GM18502 (cell line): ENCODE measurements at regions not wholly inside any gene's neighbourhood (a gene's known extent, or its start where the extent isn't known, plus 50 kb on each side); places are given as distances from the start of the nearest gene placed in this dataset.

ENCODE experiments used
- ATAC-seq: cut with Tn5 transposase; IDR thresholded peaks from one replicate; pipeline ENCODE4 v1.9.1; 2021; ENCODE audit warnings: mild to moderate bottlenecking; ENCODE audit not compliant: unreplicated experiment, poor library complexity

DNA sequence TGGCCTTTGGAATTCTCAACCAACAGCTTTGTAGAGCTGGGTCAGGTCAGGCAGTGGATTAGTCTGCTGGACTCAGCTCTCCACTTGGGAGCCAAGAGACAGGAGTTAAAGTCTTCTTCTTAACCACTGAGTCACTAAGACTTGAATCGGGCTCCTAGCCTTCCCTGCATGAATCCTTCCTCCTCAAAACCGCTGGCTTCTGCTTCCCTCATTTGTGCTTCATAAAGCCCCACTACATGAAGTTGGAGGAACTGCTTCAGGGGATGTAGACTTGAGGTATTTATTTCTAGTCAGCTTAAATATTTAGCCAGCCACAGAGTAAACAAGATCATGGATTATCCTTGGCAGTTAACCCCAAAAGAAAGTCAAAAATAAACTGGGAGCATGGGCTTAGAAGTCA is 536.3 kb upstream of the TNP1 start:
- ATAC-seq: no peak

DNA sequence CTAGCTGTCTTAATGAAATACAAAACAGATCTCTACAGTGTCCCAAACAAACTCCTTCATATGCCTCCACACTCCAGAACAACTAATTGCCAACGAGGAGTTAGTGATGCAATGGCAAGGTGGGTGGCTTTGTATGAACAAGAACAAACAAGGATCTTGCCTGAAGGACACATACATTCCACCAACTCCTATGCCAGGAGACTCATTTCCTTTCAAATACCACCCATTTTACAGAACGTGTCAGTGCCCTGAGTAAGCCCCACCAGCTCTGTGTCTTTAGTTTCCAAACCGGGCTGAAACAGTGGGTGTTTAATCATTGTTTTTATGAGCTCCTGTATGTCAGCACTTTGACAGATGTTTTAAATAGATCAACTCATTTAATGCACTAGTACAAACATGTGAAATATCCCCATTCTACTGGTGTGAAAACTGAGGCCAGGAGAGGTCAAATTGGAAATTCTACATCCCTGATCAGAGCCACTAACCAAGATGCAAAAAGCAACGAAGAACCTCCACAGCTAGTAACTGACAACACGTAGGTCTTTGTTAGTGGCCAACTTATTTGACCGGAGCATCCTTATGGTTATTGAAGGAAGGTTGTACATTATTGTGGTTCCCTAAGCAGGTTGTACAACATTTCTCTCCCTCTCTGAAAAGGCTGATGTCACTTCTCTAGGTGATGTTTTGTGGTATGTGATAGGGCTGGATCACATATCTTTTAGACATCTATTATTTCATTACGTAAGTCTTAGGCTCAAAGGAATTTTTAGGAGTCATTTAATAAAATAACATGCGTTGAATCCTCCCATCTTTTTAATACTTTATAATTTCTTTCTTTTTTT is 534.9 kb upstream of the TNP1 start:
- ATAC-seq: no peak

DNA sequence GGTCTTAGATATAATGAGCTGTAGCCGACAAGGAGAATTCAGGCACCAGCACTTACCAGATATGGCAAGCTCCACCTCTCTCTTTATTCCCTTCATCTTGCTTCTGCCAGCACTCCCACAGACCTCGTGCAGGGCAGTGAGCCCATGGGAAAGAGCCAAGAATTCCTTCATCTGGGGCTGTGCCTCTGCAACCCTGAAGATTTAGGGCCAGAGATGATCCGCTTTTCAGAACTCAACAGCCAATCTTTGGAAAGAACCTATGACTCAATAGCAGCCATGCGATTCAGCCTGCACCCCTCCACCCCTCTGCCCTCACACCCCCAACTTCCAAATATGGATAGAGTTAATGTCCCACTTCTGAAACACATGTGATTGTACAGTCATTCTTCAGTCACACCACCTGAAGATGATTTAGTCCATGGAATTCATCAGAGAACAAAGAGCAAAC is 533.7 kb upstream of the TNP1 start:
- ATAC-seq: no peak

DNA sequence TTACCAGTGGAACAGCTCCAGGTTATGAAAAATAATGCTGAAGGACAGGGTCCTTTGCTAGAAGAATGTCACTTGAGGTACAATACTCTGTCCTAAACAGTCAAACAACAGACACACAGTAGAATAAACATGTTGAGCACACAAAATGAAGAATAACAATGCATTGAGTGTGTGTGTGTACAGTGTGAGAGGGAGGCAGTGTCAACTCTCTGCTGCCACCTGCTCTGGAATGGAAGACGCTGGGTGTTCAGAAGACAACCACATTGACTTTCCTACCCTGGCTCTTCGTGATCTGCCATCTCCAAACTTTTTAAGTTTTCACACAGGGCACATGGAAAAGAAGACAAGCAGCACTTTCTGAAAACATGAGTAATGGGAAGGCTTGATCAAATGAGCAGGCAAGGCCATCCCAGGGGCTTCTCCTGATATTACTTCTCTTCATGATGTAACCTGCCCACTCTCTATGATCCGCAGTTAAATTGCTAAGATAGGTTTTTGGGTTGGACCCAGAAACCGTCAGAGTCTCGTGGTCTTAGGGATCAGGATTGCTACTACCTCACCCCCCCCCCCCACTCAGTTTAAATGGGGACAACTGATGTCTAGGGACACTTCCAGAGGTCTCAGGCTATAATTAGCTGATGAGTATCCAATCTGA is 533.2 kb upstream of the TNP1 start:
- no peak for ATAC-seq

DNA sequence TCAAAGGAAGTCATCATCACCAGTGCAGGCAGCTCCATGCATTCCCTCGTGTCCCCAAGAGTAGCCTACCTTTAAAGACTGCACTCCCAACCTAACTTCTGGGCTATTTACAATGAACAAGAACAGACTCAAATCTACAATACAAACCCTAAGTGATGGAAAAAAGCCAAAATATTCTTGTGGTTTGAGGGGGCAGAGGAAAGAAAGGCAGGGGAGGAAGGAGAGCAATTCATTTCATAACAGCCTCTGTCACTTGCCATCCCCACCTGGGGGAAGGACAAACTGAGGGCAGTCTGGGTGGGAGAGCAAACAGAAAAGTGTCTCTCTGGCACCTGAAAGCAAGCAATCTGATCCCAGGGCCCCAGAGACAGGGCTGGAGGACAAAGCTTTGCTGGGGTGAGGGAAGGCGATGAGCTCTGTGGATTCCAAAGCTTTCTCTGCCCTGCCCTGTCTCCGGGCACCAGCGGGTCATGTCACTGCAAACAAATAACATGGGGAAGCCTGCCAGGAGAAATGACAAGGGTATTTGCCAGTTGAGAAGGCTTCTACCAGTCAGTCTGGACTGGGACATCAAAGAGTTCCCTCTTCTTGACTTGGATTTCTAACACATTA is 528.0 kb upstream of the TNP1 start:
- no peak for ATAC-seq

DNA sequence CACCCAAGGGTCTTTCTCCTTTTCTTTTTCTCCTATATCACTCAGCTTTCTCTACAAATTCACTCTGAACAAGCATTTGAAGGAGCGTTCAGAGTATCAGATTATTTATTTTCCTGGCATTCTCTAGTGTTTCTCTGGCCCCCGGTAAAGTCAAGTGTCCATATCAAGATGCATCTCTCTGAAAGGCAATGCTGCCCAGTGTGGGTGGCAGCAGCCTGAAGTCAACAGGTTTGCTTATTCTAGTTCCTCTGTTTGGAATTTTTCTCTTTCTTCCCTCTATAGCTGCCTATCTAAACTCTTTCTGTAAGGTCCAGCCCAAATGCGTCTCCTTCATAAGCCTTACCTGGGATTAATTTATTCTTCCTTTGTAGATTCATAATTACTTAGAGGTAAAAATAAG is 526.2 kb upstream of the TNP1 start:
- ATAC-seq: no peak

DNA sequence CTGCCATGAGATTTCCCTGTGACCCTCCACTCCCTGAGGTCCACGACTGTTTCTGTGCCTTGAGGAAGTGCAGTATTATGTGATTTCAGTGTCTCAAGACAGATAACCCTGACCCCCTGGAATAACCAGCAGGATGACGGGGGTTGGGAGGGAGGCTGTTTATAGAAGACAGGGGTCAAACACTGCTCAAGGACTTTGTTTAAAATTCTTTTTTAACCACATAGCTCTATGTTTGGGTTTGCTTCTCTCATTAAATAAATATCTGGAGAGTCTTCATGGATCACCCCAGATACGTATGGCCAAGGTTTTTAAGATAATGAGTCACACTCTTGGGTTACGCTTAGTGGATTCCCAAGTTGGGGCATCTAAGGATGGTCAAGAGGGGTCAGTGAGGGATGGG is 523.8 kb upstream of the TNP1 start:
- no peak for ATAC-seq

DNA sequence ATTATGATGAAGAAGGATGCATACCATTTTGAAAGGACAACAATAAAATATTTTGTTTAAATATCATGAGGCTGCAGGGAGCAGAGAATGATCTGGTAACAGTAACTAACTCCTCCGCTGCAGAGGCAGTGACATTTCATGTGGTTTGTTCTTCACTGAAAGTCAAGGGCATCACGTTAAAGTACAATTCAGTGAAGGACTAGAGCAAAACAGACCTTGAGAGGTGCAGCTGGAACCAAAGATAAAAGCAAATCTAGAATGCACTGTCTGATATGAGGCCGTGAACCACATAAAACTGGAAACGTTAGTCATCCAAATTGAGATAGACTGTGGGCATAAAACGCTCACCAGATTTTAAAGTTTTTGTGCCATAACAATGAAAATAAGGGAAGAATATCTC is 522.9 kb upstream of the TNP1 start:
- ATAC-seq: no peak

DNA sequence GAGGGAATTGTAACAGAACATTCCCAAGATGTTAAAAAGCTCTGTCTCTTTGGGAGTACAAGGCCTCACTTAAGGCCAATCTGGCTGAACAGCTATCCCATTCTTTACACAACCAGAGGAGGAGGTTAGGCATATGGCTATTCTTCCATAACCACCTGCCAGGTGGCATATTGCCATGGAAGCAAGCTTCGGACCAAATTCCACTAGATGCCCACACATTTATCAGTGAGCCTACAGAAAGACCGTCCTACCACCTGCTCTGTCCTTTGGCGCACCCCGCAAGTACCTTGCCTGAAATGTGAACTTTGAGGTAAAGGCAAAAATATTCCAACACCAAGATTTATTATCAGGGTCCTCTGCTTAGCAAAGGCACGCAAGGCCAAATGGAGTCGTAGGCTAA is 519.9 kb upstream of the TNP1 start:
- no peak for ATAC-seq

DNA sequence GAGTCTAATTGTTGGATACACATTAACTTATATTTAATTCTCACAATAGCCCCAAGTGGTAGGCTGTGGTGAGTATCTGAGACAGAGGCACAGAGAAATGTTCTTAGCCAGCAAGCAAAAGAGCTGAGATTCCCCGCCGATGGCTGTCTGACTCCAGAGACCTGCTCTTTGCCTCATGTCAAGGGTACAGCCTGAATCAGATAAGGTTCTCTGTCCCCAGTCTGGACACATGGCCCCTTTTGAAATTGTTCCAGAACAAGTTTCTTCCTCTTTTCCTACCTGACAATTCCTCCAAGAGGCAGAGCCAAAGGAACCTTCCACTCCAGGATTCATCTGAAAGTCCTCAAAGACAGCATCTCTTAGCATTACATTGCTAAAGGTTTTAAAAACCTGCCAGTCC is 512.9 kb upstream of the TNP1 start:
- no peak for ATAC-seq

DNA sequence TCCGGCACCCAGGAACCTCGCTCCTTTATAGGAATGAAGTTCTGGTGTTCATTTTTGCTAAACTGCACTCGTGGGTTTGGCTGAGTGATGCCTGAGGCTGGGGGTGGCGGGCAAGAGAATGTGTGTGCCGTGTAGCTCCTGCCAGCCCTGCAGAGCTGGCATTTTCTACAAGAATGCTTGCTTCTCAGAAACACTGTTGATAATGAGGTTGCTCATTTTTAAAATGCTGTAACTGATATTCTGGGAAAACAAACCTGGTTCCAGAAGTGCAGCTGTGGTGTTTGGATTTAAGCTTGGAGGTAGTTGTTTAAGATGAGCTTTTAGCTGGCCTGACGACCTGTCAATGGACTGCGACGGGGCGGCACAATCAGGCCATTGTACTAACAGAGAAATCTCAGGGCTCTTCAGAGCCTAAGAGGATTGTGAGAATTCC is 511.9 kb upstream of the TNP1 start:
- no peak for ATAC-seq

DNA sequence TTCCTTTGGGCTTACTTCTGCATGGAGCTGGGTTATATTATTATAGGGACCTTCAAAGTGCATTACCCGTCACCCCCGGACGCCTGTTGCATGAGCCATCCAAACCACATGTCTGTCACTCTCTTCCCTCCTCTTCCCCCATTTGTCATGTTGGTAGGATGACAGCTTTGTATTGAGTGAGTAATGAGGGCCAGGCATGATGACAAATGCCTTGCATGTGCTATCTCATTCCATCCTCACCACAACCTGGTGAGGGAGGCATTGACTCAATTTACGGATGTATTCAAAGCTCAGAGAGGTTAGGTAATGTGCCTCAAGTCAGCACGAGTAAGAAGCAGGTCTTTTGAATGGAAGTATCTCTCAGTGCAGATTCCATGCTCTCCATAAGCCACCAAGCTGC is 510.5 kb upstream of the TNP1 start:
- no peak for ATAC-seq

DNA sequence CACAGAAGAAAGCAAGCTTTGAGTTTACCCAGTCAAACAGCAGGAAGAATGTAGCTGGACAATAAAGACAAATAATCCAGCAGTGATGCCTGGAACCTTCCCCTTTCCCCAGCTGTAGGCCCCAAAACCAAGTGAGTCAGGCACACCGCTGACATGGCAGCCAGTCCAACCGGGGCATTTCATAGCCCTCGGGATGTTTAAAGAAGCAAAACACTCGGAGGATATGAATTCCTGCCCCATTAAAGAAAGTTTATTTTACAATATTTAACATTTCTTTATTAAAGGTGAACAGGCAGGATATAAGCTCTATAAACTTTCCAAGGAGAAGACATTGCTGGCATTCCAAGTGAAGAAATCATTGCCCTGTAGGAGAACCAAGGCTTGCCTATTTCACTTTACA is 507.6 kb upstream of the TNP1 start:
- no peak for ATAC-seq

DNA sequence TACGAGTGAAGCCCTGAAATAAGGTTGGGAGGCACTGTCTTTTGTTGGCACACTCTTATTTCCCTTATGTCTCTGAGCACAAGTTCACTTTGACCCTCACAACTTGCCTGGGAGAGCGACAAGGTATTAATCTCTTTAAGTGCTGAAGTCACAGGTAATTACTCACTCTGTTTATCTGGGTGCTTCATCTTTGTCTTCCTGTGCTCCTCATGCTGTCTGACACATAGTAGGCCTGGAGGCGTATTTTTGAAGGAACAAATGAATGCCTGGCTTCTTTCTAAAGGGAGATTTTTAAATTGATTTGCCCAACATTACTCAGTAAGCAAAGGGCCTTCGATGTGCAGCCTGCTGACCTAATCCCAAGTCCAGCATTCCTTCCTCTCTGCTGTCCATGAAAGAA is 507.1 kb upstream of the TNP1 start:
- ATAC-seq: no peak

DNA sequence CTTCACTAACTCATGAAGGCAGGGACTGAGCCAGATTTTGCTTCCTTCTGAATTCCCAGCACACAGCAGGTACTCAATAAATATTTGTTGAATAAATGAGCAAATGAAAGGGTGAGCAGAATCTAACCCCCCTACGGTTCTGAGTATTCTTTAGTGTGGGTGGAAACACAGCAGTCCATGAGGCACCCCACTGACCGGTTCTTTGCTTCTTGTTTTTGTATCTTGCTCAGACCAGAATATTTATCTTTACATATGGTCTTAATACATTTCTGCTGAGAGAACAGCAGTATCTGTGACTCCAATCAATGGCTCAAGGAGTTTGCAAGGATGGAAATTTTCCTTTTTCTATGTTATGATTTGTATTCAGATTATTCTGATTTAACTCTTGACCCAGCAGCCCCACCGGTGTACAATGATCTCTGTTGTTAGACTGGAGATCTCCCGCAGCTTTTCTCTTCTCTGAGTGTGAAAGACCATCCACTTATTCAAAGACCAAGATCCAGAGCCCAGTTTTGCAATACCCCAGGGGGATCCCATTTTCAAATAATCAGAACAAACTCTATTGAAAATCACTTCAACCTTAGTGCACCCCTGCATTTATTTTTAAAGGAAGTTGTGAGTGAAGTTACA is 506.5 kb upstream of the TNP1 start:
- no peak for ATAC-seq

DNA sequence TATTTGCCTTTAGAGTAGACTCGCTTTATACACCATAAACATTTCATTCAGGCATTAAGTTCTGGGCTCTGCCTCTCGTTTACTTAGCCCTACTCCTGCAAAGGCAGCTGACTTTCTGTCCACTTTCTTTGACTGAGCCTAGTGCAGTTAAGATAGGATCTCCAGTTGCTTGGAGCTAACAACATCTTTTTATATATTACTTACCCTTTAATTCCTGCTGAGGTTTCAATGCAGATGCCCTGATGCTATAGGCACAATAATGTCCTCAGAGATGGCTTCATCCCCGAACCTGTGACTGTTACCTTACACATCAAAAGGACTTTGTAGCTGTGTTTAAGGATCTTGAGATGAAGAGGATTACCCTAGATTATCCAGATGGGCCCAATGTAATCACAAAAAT is 505.8 kb upstream of the TNP1 start:
- no peak for ATAC-seq

DNA sequence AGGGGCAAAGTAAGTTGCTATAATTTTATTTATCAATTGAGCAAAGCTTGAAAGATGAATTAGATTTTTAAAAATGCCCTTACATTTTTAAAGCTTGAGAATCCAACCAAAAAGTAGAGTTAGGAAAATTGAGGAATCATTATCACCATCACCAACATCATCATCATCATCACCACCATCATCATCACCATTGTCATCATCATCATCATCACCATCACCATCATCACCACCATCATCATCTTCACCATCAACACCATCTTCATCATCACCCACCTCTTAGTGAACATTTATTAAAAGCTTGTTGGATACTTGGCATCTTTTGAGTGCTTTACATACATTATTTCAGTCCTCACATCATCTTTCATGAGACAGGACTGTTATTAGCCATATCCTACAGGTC is 504.4 kb upstream of the TNP1 start:
- no peak for ATAC-seq

DNA sequence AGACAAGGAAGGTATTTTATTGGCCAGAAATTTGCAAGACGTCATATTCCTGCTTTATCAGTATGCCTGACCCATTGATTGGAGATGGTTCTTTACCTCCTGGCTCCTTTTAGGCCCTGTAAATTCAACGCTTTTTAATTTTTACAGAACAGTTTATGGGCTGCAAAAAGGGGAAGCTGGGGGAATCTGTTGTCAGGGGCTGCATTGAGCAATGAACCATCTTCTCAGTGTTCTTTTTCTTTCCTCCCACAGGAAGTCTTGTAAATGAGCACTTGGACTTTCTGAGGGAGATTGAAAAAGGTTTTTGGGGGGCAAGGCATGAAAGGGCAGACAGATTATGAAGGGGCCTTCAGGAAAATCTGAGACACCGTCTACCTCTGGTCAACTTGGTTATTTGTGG is 503.6 kb upstream of the TNP1 start:
- no peak for ATAC-seq

DNA sequence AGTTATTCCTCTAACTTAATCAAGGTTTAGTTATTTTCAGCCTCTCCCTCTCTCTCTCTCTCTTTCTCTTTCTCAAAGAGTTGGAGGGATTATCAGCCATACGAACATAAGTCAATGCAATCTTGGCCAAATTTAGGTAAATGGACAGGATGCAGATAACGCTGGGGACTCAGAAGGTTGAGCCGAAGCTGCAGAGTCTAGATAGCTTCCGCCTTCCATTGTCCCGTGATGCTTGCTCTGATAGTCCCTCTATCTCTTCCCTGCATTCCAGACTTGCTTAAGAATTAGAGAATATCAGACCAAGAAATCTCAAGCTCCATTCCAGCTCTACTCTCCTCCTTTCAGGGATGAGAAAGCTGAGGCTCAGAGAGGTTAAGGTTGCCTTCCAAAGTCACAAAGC is 502.8 kb upstream of the TNP1 start:
- ATAC-seq: no peak

DNA sequence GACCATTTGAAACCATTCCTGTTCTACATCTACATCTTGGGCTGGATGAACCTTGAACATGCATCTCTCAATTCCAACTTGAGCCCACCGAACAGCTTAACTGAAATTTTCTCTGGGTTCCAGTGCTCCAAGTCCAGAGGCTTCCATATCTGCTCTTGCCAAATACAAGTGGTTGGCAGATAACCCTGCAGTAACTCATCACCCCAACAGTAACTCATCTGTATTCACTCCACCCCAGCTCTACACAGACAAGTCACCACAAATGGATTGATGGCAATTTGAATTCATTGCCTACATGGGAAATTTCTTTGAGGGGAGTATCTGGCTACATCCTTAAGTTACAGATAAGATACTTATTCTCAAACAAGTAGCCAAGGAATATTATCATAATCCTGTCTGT is 502.4 kb upstream of the TNP1 start:
- ATAC-seq: no peak

DNA sequence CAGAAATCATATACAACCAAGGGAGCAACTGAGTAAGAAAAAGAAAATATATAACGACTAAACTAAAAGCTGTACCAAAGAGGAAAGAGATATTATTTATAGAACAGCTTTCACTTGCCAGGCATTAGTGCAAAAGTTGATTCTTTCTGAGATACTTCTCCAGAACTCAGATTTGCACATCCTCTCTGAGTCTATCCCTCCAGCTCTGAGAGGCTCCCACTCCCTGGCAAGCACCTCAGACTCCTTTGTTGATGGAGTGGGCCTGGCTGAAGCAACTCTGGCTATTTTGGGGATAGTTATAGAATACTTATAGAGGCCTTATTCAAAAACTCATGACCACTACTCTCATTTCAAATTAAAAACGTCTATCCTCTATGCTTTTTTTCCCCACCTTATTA is 501.6 kb upstream of the TNP1 start:
- ATAC-seq: no peak
